PC-9 (cell line): ENCODE measurements at regions not wholly inside any gene's neighbourhood (a gene's known extent, or its start where the extent isn't known, plus 50 kb on each side); places are given as distances from the start of the nearest gene placed in this dataset.

Experiments
- BruUV-seq: library from RNA; stranded (reverse); fragments of 400-500 nt; replicated peaks from 2 replicates; lab custom pipeline; 2021; lab: Mats Ljungman, UMichigan
- CTCF ChIA-PET: fragments of 300-600 bp; sonication (Branson Sonifier 250); formaldehyde crosslinking; loops from one replicate; lab custom pipeline; 2022; ENCODE audit warnings: antibody characterized with exemption; lab: Charles Lee
- POLR2A ChIA-PET: fragments of 300-600 bp; sonication (Branson Sonifier 250); formaldehyde crosslinking; loops from one replicate; lab custom pipeline; 2022; ENCODE audit warnings: antibody characterized with exemption; ENCODE audit not compliant: unreplicated experiment; lab: Charles Lee
- DNase-seq, 2 experiments: peaks; one replicate each; pipeline versions ENCODE4 v3.0.0 to v3.0.0-alpha.2; 2015 to 2022; ENCODE audit warnings: mixed read lengths in 1 of 2
- H2AFZ ChIP-seq: fragments of 200-600 bp; sonication (generic); 2 replicates; pipeline ENCODE4 v1.8.1; 2017; ENCODE audit warnings: antibody characterized with exemption
- H3F3A ChIP-seq: fragments of 200-600 bp; sonication (generic); 2 replicates; pipeline ENCODE4 v1.8.1; 2017; ENCODE audit warnings: antibody characterized with exemption, mild to moderate bottlenecking, low read depth; ENCODE audit not compliant: insufficient read depth
- H3K27ac ChIP-seq: fragments of 200-600 bp; sonication (generic); 2 replicates; pipeline ENCODE4 v1.6.1; 2016; ENCODE audit warnings: mixed run types
- H3K27me3 ChIP-seq: fragments of 200-600 bp; sonication (generic); 2 replicates; pipeline ENCODE4 v1.6.1; 2016; ENCODE audit warnings: low read depth, mixed run types; ENCODE audit not compliant: insufficient read depth
- H3K36me3 ChIP-seq: fragments of 200-600 bp; sonication (generic); 2 replicates; pipeline ENCODE4 v1.6.1; 2016; ENCODE audit warnings: low read depth, mixed run types
- H3K4me1 ChIP-seq: fragments of 200-600 bp; sonication (generic); replicated peaks from 2 replicates; pipeline ENCODE4 v1.6.1; 2016; ENCODE audit warnings: mixed run types; ENCODE audit not compliant: insufficient read depth
- H3K4me2 ChIP-seq: fragments of 200-600 bp; sonication (generic); 2 replicates; pipeline ENCODE4 v1.6.1; 2017; ENCODE audit warnings: mixed run types
- H3K4me3 ChIP-seq: fragments of 200-600 bp; sonication (generic); 2 replicates; pipeline ENCODE4 v1.6.1; 2016; ENCODE audit warnings: mixed run types
- H3K79me2 ChIP-seq: fragments of 200-600 bp; sonication (generic); 2 replicates; pipeline ENCODE4 v1.6.1; 2017; ENCODE audit warnings: low read depth, mixed run types
- H3K9me2 ChIP-seq: fragments of 200-600 bp; sonication (generic); 2 replicates; pipeline ENCODE4 v1.8.1; 2017; ENCODE audit warnings: mild to moderate bottlenecking; ENCODE audit not compliant: insufficient read depth
- H3K9me3 ChIP-seq: fragments of 200-600 bp; sonication (generic); 2 replicates; pipeline ENCODE4 v1.8.1; 2016; ENCODE audit warnings: low read depth; ENCODE audit not compliant: insufficient read depth
- H4K20me1 ChIP-seq: fragments of 200-600 bp; sonication (generic); 2 replicates; pipeline ENCODE4 v1.8.1; 2017; ENCODE audit not compliant: insufficient read depth
- CTCF ChIP-seq: fragments of 200-600 bp; sonication (generic); conservative IDR thresholded peaks from 2 replicates; pipeline ENCODE4 v1.6.1; 2017; ENCODE audit warnings: mixed run types, antibody characterized with exemption, mild to moderate bottlenecking, moderate library complexity
- EZH2 ChIP-seq: fragments of 200-600 bp; sonication (generic); IDR thresholded peaks from 2 replicates; pipeline ENCODE4 v1.8.0; 2017; ENCODE audit warnings: antibody characterized with exemption, low read depth
- intact Hi-C: fragments of 100-400 bp; cut with micrococcal nuclease; formaldehyde crosslinking; loops from one replicate; pipeline ENCODE4 v1.10.0; 2022; ENCODE audit not compliant: unreplicated experiment

GRCh38 chr11:27842290-27842689, 142.0 kb upstream of the BDNF start:
- intact Hi-C loops: no loop called here
- H3K36me3 ChIP-seq: no peaks in the 10 kb centered on the region
- POLR2A ChIA-PET: no interaction called here
- BruUV-seq: no TSS peak
- no peak overlapping the region for H3K4me2 ChIP-seq
- TF ChIP-seq CTCF: no peak
- no peak for TF ChIP-seq EZH2
- H3K79me2 ChIP-seq: no peaks in the 10 kb centered on the region
- no peak overlapping the region for H3K27ac ChIP-seq
- H3K9me3 ChIP-seq: no peaks in the 10 kb centered on the region
- DNase-seq: no peak
- H3K9me2 ChIP-seq: no peaks in the 10 kb centered on the region
- no peaks in the 10 kb centered on the region for H3K27me3 ChIP-seq
- no peaks in the 10 kb centered on the region for H4K20me1 ChIP-seq
- CTCF ChIA-PET: no interaction called here
- H3K4me1 ChIP-seq: no peaks in the 10 kb centered on the region
- H2AFZ ChIP-seq: no peak overlapping the region
- H3K4me3 ChIP-seq: no peak overlapping the region
- no peaks in the 10 kb centered on the region for H3F3A ChIP-seq

GRCh38 chr11:27841023-27841422, 140.8 kb upstream of the BDNF start:
- Histone ChIP-seq H3F3A (no peaks in the 10 kb centered on the region), H3K9me2 (no peaks in the 10 kb centered on the region), H2AFZ (no peak overlapping the region), H4K20me1 (no peaks in the 10 kb centered on the region), H3K9me3 (no peaks in the 10 kb centered on the region), H3K36me3 (no peaks in the 10 kb centered on the region), H3K4me1 (no peaks in the 10 kb centered on the region), H3K4me2 (no peak overlapping the region), H3K27ac (no peak overlapping the region), H3K27me3 (no peaks in the 10 kb centered on the region), H3K79me2 (no peaks in the 10 kb centered on the region), H3K4me3 (no peak overlapping the region)
- POLR2A ChIA-PET: no interaction called here
- intact Hi-C loops: no loop called here
- CTCF ChIA-PET: no interaction called here
- no peak for TF ChIP-seq EZH2
- no peak for TF ChIP-seq CTCF
- BruUV-seq: no TSS peak
- DNase-seq: no peak

- ChIA-PET POLR2A (no interaction called here), CTCF (no interaction called here)
- Histone ChIP-seq H3K36me3 (no peaks in the 10 kb centered on the region), H3K9me2 (no peaks in the 10 kb centered on the region), H3K27me3 (no peaks in the 10 kb centered on the region), H4K20me1 (no peaks in the 10 kb centered on the region), H3F3A (no peaks in the 10 kb centered on the region), H3K27ac (no peak overlapping the region), H3K4me2 (0 out of 2 replicates have a peak overlapping the region, but pooled peaks have one; percentile 2), H3K9me3 (no peaks in the 10 kb centered on the region), H3K79me2 (no peaks in the 10 kb centered on the region), H3K4me1 (no peaks in the 10 kb centered on the region), H3K4me3 (no peak overlapping the region), H2AFZ (no peak overlapping the region)
- DNase-seq: no peak
- intact Hi-C loops: no loop called here
- BruUV-seq: no TSS peak
- TF ChIP-seq EZH2 (no peak), CTCF (peak; percentile 58; the same call in 1 of the 2 replicates)
These were observed 139.1 kb upstream of the BDNF start for GRCh38 chr11:27839226-27839913.
